Liver (tissue), 8 donors: ENCODE measurements at regions not wholly inside any gene's neighbourhood (a gene's known extent, or its start where the extent isn't known, plus 50 kb on each side); places are given as distances from the start of the nearest gene placed in this dataset.

Experiments used
- DNase-seq: peaks from one replicate; pipeline ENCODE4 v3.0.0-alpha.2; 2017; ENCODE audit warnings: low spot score
- H3K27ac ChIP-seq, 2 donors: one replicate each; pipeline ENCODE4 v1.7.0; 2013; ENCODE audit warnings: inconsistent platforms in 2 of 2, low read length in 2 of 2, control low read depth in 1 of 2, low read depth in 1 of 2, mild to moderate bottlenecking in 1 of 2
- H3K27me3 ChIP-seq, 4 donors: one replicate each; pipeline versions ENCODE4 v1.6.1 to v1.7.0; 2013; ENCODE audit warnings: low read length in 3 of 4, inconsistent platforms in 1 of 4, mild to moderate bottlenecking in 1 of 4, moderate library complexity in 1 of 4; ENCODE audit not compliant: control insufficient read depth in 4 of 4, insufficient read depth in 4 of 4
- H3K36me3 ChIP-seq, 4 donors: one replicate each; pipeline versions ENCODE4 v1.6.1 to v1.7.0; 2013; ENCODE audit warnings: low read length in 3 of 4, mild to moderate bottlenecking in 3 of 4, low read depth in 1 of 4, moderate library complexity in 1 of 4; ENCODE audit not compliant: control insufficient read depth in 4 of 4, insufficient read depth in 3 of 4
- H3K4me1 ChIP-seq, 4 donors: one replicate each; pipeline versions ENCODE4 v1.6.1 to v1.7.0; 2013; ENCODE audit warnings: low read length in 3 of 4, mild to moderate bottlenecking in 3 of 4, moderate library complexity in 1 of 4; ENCODE audit not compliant: control insufficient read depth in 4 of 4, insufficient read depth in 4 of 4
- H3K4me3 ChIP-seq, 3 donors: one replicate each; pipeline versions ENCODE4 v1.6.1 to v1.7.0; 2013; ENCODE audit warnings: low read length in 3 of 3, control low read depth in 1 of 3, low read depth in 1 of 3, mild to moderate bottlenecking in 1 of 3
- H3K9ac ChIP-seq, 2 donors: one replicate each; pipeline ENCODE4 v1.7.0; 2013; ENCODE audit warnings: low read length in 2 of 2, mild to moderate bottlenecking in 2 of 2, moderate library complexity in 2 of 2, control low read depth in 1 of 2, low read depth in 1 of 2
- H3K9me3 ChIP-seq, 4 donors: one replicate each; pipeline versions ENCODE4 v1.6.1 to v1.7.0; 2013; ENCODE audit warnings: low read length in 3 of 4; ENCODE audit not compliant: control insufficient read depth in 4 of 4
- EGR1 ChIP-seq, 2 donors: IDR thresholded peaks; 2 replicates each; pipeline ENCODE4 v1.6.1; 2016 to 2018; ENCODE audit warnings: antibody characterized with exemption in 2 of 2, low read depth in 2 of 2
- FOXA1 ChIP-seq: IDR thresholded peaks from 2 replicates; pipeline ENCODE4 v1.6.1; 2016; ENCODE audit warnings: antibody characterized with exemption
- FOXA2 ChIP-seq: IDR thresholded peaks from 2 replicates; pipeline ENCODE4 v1.6.1; 2016; ENCODE audit warnings: antibody characterized with exemption
- GABPA ChIP-seq, 2 donors: IDR thresholded peaks in 1 of 2; conservative IDR thresholded peaks in 1 of 2; 2 replicates each; pipeline ENCODE4 v1.6.1; 2016; ENCODE audit warnings: antibody characterized with exemption in 2 of 2, mild to moderate bottlenecking in 1 of 2, moderate library complexity in 1 of 2
- HNF4A ChIP-seq, 2 donors: conservative IDR thresholded peaks; 2 replicates each; pipeline ENCODE4 v1.6.1; 2016; ENCODE audit warnings: antibody characterized with exemption in 2 of 2, mild to moderate bottlenecking in 2 of 2
- HNF4G ChIP-seq: IDR thresholded peaks from 2 replicates; pipeline ENCODE4 v1.6.1; 2016; ENCODE audit warnings: antibody characterized with exemption
- JUND ChIP-seq, 2 donors: IDR thresholded peaks; 2 replicates each; pipeline ENCODE4 v1.6.1; 2016; ENCODE audit warnings: antibody characterized with exemption in 2 of 2
- NR2F2 ChIP-seq: IDR thresholded peaks from 2 replicates; pipeline ENCODE4 v1.6.1; 2016; ENCODE audit warnings: antibody characterized with exemption
- RAD21 ChIP-seq, 2 donors: IDR thresholded peaks; 2 replicates each; pipeline ENCODE4 v1.6.1; 2016; ENCODE audit warnings: antibody characterized with exemption in 2 of 2, mild to moderate bottlenecking in 2 of 2
- RXRA ChIP-seq, 2 donors: IDR thresholded peaks; 2 replicates each; pipeline ENCODE4 v1.6.1; 2017 to 2018; ENCODE audit warnings: antibody characterized with exemption in 2 of 2, mild to moderate bottlenecking in 1 of 2
- SP1 ChIP-seq: IDR thresholded peaks from 2 replicates; pipeline ENCODE4 v1.6.1; 2018; ENCODE audit warnings: antibody characterized with exemption, mild to moderate bottlenecking
- TAF1 ChIP-seq: conservative IDR thresholded peaks from 2 replicates; pipeline ENCODE4 v1.6.1; 2016; ENCODE audit warnings: antibody characterized with exemption, mild to moderate bottlenecking
- YY1 ChIP-seq: IDR thresholded peaks from 2 replicates; pipeline ENCODE4 v1.6.1; 2016; ENCODE audit warnings: antibody characterized with exemption, mild to moderate bottlenecking
- WGBS: extraction: QIAGEN DNeasy Blood & Tissue Kit; methylation state at CpG from one replicate; pipeline ENCODE4 v1.1.7; 2013; 5-methylcytosine and 5-hydroxymethylcytosine counted together
- TF ChIP-seq, protein P1 (sequence below): IDR thresholded peaks from 2 replicates; pipeline ENCODE4 v1.6.1; 2016; ENCODE audit warnings: antibody characterized with exemption
- TF ChIP-seq, protein P2 (sequence below): IDR thresholded peaks from 2 replicates; pipeline ENCODE4 v1.6.1; 2016; ENCODE audit warnings: antibody characterized with exemption
- TF ChIP-seq, protein P3 (sequence below): IDR thresholded peaks from 2 replicates; pipeline ENCODE4 v1.6.1; 2016; ENCODE audit warnings: antibody characterized with exemption
- TF ChIP-seq, protein P4 (sequence below): IDR thresholded peaks from 2 replicates; pipeline ENCODE4 v1.6.1; 2016; ENCODE audit warnings: antibody characterized with exemption, mild to moderate bottlenecking
- TF ChIP-seq, protein P5 (sequence below): fragments of 150-350 bp; IDR thresholded peaks from 2 replicates; pipeline ENCODE4 v1.5.1; 2017; ENCODE audit warnings: improper control_type of control experiment, low read depth, low read length; ENCODE audit not compliant: missing input control
- donor health status: healthy.
- donor health status: healthy.
- donor health status: healthy.
- donor health status: healthy.
- donor health status: healthy.

DNA sequence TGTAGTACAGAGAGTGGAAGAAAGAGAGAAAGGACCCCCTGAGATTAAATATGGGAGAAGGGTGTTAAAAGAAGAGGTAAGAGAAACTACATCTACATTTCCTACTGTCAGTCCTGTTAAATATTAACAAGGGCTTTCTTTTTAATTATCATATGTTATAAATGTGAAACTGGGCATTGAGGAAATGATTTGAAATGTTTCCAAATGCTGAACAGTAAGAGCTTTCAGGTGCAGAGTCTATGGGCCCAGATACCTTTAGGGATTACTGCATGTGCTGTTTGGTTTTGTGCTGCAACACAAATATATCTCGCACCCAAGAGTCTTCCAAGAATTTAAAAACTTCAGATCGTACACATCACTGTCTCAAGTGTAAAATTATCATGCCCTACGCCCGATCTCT is 176.3 kb downstream of the RBM26 start:
- H3K9ac ChIP-seq, result no peak overlapping the region
- peaks cover 0 to 8% (median 0%) of the 10 kb centered on the region in 4 donors for H3K4me1 ChIP-seq
- 82% methylated on average over 4 of the region's 4 CpGs for WGBS
- H3K36me3 ChIP-seq, result no peaks in the 10 kb centered on the region
- H3K27ac ChIP-seq, result no peak overlapping the region
- no peak for DNase-seq
- H3K4me3 ChIP-seq, result no peak overlapping the region
- H3K9me3 ChIP-seq, result no peaks in the 10 kb centered on the region
- no peaks in the 10 kb centered on the region for H3K27me3 ChIP-seq
- TF ChIP-seq, protein P1, sequence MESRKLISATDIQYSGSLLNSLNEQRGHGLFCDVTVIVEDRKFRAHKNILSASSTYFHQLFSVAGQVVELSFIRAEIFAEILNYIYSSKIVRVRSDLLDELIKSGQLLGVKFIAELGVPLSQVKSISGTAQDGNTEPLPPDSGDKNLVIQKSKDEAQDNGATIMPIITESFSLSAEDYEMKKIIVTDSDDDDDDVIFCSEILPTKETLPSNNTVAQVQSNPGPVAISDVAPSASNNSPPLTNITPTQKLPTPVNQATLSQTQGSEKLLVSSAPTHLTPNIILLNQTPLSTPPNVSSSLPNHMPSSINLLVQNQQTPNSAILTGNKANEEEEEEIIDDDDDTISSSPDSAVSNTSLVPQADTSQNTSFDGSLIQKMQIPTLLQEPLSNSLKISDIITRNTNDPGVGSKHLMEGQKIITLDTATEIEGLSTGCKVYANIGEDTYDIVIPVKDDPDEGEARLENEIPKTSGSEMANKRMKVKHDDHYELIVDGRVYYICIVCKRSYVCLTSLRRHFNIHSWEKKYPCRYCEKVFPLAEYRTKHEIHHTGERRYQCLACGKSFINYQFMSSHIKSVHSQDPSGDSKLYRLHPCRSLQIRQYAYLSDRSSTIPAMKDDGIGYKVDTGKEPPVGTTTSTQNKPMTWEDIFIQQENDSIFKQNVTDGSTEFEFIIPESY, result no peak
- TF ChIP-seq HNF4A (conservative IDR thresholded peaks at IDR 0.05) (no peak), SP1 (no peak), GABPA (IDR thresholded peaks at IDR 0.05 in 1 of 2, conservative IDR thresholded peaks at IDR 0.05 in 1 of 2) (no peak), FOXA2 (no peak), FOXA1 (no peak), EGR1 (IDR thresholded peaks at IDR 0.05; ENCODE audit: low read depth in 2 of 2) (no peak), RXRA (IDR thresholded peaks at IDR 0.05) (no peak), NR2F2 (no peak), RAD21 (IDR thresholded peaks at IDR 0.05) (no peak), TAF1 (no peak), JUND (IDR thresholded peaks at IDR 0.05) (no peak), YY1 (no peak), HNF4G (no peak)
- TF ChIP-seq, protein P2, sequence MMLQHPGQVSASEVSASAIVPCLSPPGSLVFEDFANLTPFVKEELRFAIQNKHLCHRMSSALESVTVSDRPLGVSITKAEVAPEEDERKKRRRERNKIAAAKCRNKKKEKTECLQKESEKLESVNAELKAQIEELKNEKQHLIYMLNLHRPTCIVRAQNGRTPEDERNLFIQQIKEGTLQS, result no peak
- TF ChIP-seq, protein P3, sequence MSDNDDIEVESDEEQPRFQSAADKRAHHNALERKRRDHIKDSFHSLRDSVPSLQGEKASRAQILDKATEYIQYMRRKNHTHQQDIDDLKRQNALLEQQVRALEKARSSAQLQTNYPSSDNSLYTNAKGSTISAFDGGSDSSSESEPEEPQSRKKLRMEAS, result no peak
- TF ChIP-seq, protein P4, sequence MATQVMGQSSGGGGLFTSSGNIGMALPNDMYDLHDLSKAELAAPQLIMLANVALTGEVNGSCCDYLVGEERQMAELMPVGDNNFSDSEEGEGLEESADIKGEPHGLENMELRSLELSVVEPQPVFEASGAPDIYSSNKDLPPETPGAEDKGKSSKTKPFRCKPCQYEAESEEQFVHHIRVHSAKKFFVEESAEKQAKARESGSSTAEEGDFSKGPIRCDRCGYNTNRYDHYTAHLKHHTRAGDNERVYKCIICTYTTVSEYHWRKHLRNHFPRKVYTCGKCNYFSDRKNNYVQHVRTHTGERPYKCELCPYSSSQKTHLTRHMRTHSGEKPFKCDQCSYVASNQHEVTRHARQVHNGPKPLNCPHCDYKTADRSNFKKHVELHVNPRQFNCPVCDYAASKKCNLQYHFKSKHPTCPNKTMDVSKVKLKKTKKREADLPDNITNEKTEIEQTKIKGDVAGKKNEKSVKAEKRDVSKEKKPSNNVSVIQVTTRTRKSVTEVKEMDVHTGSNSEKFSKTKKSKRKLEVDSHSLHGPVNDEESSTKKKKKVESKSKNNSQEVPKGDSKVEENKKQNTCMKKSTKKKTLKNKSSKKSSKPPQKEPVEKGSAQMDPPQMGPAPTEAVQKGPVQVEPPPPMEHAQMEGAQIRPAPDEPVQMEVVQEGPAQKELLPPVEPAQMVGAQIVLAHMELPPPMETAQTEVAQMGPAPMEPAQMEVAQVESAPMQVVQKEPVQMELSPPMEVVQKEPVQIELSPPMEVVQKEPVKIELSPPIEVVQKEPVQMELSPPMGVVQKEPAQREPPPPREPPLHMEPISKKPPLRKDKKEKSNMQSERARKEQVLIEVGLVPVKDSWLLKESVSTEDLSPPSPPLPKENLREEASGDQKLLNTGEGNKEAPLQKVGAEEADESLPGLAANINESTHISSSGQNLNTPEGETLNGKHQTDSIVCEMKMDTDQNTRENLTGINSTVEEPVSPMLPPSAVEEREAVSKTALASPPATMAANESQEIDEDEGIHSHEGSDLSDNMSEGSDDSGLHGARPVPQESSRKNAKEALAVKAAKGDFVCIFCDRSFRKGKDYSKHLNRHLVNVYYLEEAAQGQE, result no peak
- TF ChIP-seq, protein P5, sequence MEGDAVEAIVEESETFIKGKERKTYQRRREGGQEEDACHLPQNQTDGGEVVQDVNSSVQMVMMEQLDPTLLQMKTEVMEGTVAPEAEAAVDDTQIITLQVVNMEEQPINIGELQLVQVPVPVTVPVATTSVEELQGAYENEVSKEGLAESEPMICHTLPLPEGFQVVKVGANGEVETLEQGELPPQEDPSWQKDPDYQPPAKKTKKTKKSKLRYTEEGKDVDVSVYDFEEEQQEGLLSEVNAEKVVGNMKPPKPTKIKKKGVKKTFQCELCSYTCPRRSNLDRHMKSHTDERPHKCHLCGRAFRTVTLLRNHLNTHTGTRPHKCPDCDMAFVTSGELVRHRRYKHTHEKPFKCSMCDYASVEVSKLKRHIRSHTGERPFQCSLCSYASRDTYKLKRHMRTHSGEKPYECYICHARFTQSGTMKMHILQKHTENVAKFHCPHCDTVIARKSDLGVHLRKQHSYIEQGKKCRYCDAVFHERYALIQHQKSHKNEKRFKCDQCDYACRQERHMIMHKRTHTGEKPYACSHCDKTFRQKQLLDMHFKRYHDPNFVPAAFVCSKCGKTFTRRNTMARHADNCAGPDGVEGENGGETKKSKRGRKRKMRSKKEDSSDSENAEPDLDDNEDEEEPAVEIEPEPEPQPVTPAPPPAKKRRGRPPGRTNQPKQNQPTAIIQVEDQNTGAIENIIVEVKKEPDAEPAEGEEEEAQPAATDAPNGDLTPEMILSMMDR, result no peak
